K562 (cell line): ENCODE measurements at regions not wholly inside any gene's neighbourhood (a gene's known extent, or its start where the extent isn't known, plus 50 kb on each side); places are given as distances from the start of the nearest gene placed in this dataset.

ENCODE experiments used
- ATAC-seq: fragments of 200-7000 bp; cut with Tn5 transposase; 3 replicates; pipeline ENCODE4 v1.9.1; 2020; ENCODE audit warnings: moderate library complexity
- BruUV-seq: library from RNA; stranded (reverse); fragments of 400-500 nt; replicated peaks from 2 replicates; lab custom pipeline; 2021; lab: Mats Ljungman, UMichigan
- CTCF ChIA-PET: fragments of 300-600 bp; formaldehyde crosslinking; extraction: SDS; loops from one replicate; lab custom pipeline; 2021; ENCODE audit warnings: low intra/inter-chr PET ratio; lab: Yijun Ruan, JAX
- POLR2A ChIA-PET: fragments of 300-600, 350-650 bp; sonication (Branson Sonifier 250); formaldehyde crosslinking; extraction: SDS; loops from one replicate; lab custom pipeline; 2021; ENCODE audit warnings: antibody characterized with exemption, inconsistent platforms; lab: Yijun Ruan, JAX
- DNase-seq, 4 experiments: peaks; one replicate each; pipeline versions ENCODE4 v3.0.0 to v3.0.0-alpha.2; 2011 to 2018; ENCODE audit warnings: low spot score in 3 of 4, mixed read lengths in 3 of 4; ENCODE audit errors: extremely low read depth in 1 of 4
- FAIRE-seq: peaks from 2 replicates; lab custom pipeline; 2011; peaks lifted over from hg19 to GRCh38; lab: Jason Lieb, UNC
- H2AFZ ChIP-seq: 2 replicates; pipeline ENCODE4 v1.6.0; 2011; ENCODE audit warnings: low read depth, low read length, control low read depth, inconsistent platforms
- H3K27ac ChIP-seq: fragments of 200-600 bp; 3 replicates; pipeline ENCODE4 v1.8.0; 2011; ENCODE audit warnings: low read depth, mild to moderate bottlenecking, control low read depth, inconsistent platforms, low read length, moderate library complexity, mixed read lengths; ENCODE audit errors: extremely low read depth
- H3K27me3 ChIP-seq, 2 experiments: fragments of 300-600 bp in 1 of 2; 2 replicates in 1 of 2; 3 replicates in 1 of 2; pipeline versions ENCODE4 v1.6.0 to v1.8.0; 2011; ENCODE audit warnings: inconsistent platforms in 2 of 2, low read length in 2 of 2, mild to moderate bottlenecking in 1 of 2, mixed read lengths in 1 of 2, moderate library complexity in 1 of 2; ENCODE audit not compliant: control insufficient read depth in 2 of 2, insufficient read depth in 2 of 2
- H3K36me3 ChIP-seq: fragments of 300-600 bp; 3 replicates; pipeline ENCODE4 v1.8.0; 2011; ENCODE audit warnings: mild to moderate bottlenecking, low read length, inconsistent platforms; ENCODE audit not compliant: control insufficient read depth, insufficient read depth
- H3K4me1 ChIP-seq, 2 experiments: fragments of 200-600 bp in 1 of 2; replicated peaks in 1 of 2; 2 replicates in 1 of 2; 3 replicates in 1 of 2; pipeline versions ENCODE4 v1.5.1 to v1.8.0; 2011; ENCODE audit warnings: inconsistent platforms in 2 of 2, low read length in 2 of 2, mild to moderate bottlenecking in 1 of 2, mixed read lengths in 1 of 2, moderate library complexity in 1 of 2; ENCODE audit not compliant: control insufficient read depth in 2 of 2, insufficient read depth in 2 of 2
- H3K4me2 ChIP-seq: 2 replicates; pipeline ENCODE4 v1.6.1; 2011; ENCODE audit warnings: low read length, control low read depth, inconsistent platforms, mixed read lengths; ENCODE audit not compliant: insufficient read depth
- H3K4me3 ChIP-seq: fragments of 200-600 bp; sonication (generic), shearing (Covaris generic); 2 replicates; pipeline ENCODE4 v1.5.1; 2016; ENCODE audit warnings: control low read depth, inconsistent platforms
- H3K79me2 ChIP-seq: fragments of 200-600 bp; 3 replicates; pipeline ENCODE4 v1.8.0; 2011; ENCODE audit warnings: low read length, inconsistent platforms; ENCODE audit not compliant: control insufficient read depth, insufficient read depth
- H3K9ac ChIP-seq, 2 experiments: 2 replicates each; pipeline versions ENCODE4 v1.6.0 to v1.6.1; 2011; ENCODE audit warnings: low read depth in 2 of 2, low read length in 2 of 2, control low read depth in 1 of 2, inconsistent platforms in 1 of 2, mild to moderate bottlenecking in 1 of 2, mixed read lengths in 1 of 2; ENCODE audit not compliant: insufficient read depth in 1 of 2
- H3K9me1 ChIP-seq: one replicate; pipeline ENCODE4 v1.6.0; 2011; ENCODE audit warnings: inconsistent platforms, mild to moderate bottlenecking, low read length, moderate library complexity; ENCODE audit not compliant: control insufficient read depth, insufficient read depth
- H3K9me3 ChIP-seq: replicated peaks from 2 replicates; pipeline ENCODE4 v1.5.1; 2011; ENCODE audit warnings: low read depth, low read length, inconsistent platforms; ENCODE audit not compliant: control insufficient read depth, insufficient read depth
- H4K20me1 ChIP-seq: replicated peaks from 2 replicates; pipeline ENCODE4 v1.6.1; 2011; ENCODE audit warnings: low read length, inconsistent platforms, mixed read lengths; ENCODE audit not compliant: control insufficient read depth, insufficient read depth
- CBX8 ChIP-seq: fragments of 200-600 bp; sonication (generic); IDR thresholded peaks from 2 replicates; pipeline ENCODE4 v1.6.1; 2012; ENCODE audit warnings: borderline replicate concordance, mixed run types, low read depth, mild to moderate bottlenecking, moderate library complexity, mixed read lengths, low read length, control low read depth, inconsistent platforms; ENCODE audit not compliant: poor library complexity, severe bottlenecking; ENCODE audit errors: extremely low read depth
- CHD1 ChIP-seq: fragments of 200-600 bp; sonication (generic); IDR thresholded peaks from one replicate; pipeline ENCODE4 v1.6.1; 2012; ENCODE audit warnings: mild to moderate bottlenecking, moderate library complexity, low read length, inconsistent platforms
- CLOCK ChIP-seq: fragments of 250-450 bp; sonication (Bioruptor Pico); IDR thresholded peaks from 2 replicates; pipeline ENCODE4 v1.4.0; 2020; ENCODE audit warnings: mild to moderate bottlenecking, moderate library complexity, borderline replicate concordance
- CREB5 ChIP-seq: fragments of 250-450 bp; sonication (Bioruptor Pico); IDR thresholded peaks from 2 replicates; pipeline ENCODE4 v1.5.0; 2020; ENCODE audit warnings: mild to moderate bottlenecking
- E2F4 ChIP-seq: sonication (generic); formaldehyde crosslinking; IDR thresholded peaks from 2 replicates; pipeline ENCODE4 v1.8.0; 2022; ENCODE audit warnings: mild to moderate bottlenecking, low read depth, missing genetic modification reagents
- TRIM28 ChIP-seq: fragments of 450-650 bp; IDR thresholded peaks from 2 replicates; pipeline ENCODE4 v1.6.1; 2017
- ZNF134 ChIP-seq: fragments of 250-450 bp; sonication (Bioruptor Pico); conservative IDR thresholded peaks from 2 replicates; pipeline ENCODE4 v1.4.0; 2020
- ZNF146 ChIP-seq: IDR thresholded peaks from one replicate; pipeline ENCODE4 v1.6.1; 2018; ENCODE audit warnings: missing compliant biosample characterization; ENCODE audit not compliant: unreplicated experiment
- ZNF212 ChIP-seq: fragments of 450-650 bp; formaldehyde crosslinking; IDR thresholded peaks from 2 replicates; pipeline ENCODE4 v1.4.0; 2020; ENCODE audit warnings: mild to moderate bottlenecking
- WGBS: fragments of 100-300 bp; shearing (Covaris generic); methylation state at CpG from one replicate; pipeline ENCODE4 v1.1.6; 2016; ENCODE audit warnings: low coverage, mixed read lengths; ENCODE audit not compliant: insufficient coverage; ENCODE audit errors: missing lambda C conversion rate; 5-methylcytosine and 5-hydroxymethylcytosine counted together
- in situ Hi-C: fragments of 300-500 bp; cut with MboI; formaldehyde crosslinking; loops from 4 replicates; pipeline ENCODE4 v1.15.0; 2018; ENCODE audit warnings: inconsistent platforms, mixed read lengths
- intact Hi-C: fragments of 100-400 bp; cut with micrococcal nuclease; formaldehyde crosslinking; loops from 2 replicates; pipeline ENCODE4 v1.14.2; 2022
- TF ChIP-seq, protein P1 (sequence below): sonication (generic); formaldehyde crosslinking; IDR thresholded peaks from 2 replicates; pipeline ENCODE4 v1.8.0; 2022; ENCODE audit warnings: missing genetic modification reagents, mild to moderate bottlenecking, borderline replicate concordance
- TF ChIP-seq, protein P2 (sequence below): fragments of 450-650 bp; IDR thresholded peaks from 2 replicates; pipeline ENCODE4 v1.6.1; 2016; ENCODE audit warnings: mild to moderate bottlenecking

DNA sequence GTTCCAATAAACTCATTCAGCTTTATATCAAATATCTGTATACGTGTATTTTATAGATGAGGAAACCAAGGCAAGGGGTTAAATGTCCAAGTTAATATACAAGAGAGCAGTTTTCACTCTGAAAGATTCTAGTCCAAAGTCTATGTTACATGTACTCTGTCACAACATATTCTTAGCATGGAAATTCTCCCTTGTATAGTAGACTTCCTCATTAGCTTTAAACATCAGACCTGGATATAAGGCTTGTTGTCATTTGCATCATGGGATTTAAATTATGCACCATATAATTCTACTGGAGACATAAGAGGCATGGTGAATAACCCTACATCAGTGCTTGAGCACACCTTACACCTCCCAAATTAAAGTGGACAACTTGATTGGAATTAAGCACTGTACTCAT is 681.9 kb upstream of the CCDC179 start:
- BruUV-seq = no TSS peak
- H3K4me1 ChIP-seq = no peaks in the 10 kb centered on the region
- no peak overlapping the region for H3K9ac ChIP-seq
- H3K4me3 ChIP-seq = no peak overlapping the region
- FAIRE-seq (no peak), DNase-seq (no peak), ATAC-seq (no peak)
- H3K36me3 ChIP-seq = no peaks in the 10 kb centered on the region
- no peaks in the 10 kb centered on the region for H3K79me2 ChIP-seq
- no peaks in the 10 kb centered on the region; the same call in 1 of the 2 replicates for H3K9me3 ChIP-seq
- no peak overlapping the region for H3K27ac ChIP-seq
- TF ChIP-seq, protein P1, sequence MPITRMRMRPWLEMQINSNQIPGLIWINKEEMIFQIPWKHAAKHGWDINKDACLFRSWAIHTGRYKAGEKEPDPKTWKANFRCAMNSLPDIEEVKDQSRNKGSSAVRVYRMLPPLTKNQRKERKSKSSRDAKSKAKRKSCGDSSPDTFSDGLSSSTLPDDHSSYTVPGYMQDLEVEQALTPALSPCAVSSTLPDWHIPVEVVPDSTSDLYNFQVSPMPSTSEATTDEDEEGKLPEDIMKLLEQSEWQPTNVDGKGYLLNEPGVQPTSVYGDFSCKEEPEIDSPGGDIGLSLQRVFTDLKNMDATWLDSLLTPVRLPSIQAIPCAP = no peak
- TF ChIP-seq ZNF146 (CRISPR knock-in tag) = no peak
- no peak for TF ChIP-seq TRIM28
- TF ChIP-seq ZNF134 (CRISPR knock-in tag) = no peak
- TF ChIP-seq ZNF212 (CRISPR knock-in tag) = no peak
- TF ChIP-seq CHD1 = no peak
- TF ChIP-seq E2F4 (CRISPR knock-in tag) = no peak
- no peak for TF ChIP-seq CBX8
- no peak for TF ChIP-seq CLOCK (CRISPR knock-in tag)
- TF ChIP-seq, protein P2, sequence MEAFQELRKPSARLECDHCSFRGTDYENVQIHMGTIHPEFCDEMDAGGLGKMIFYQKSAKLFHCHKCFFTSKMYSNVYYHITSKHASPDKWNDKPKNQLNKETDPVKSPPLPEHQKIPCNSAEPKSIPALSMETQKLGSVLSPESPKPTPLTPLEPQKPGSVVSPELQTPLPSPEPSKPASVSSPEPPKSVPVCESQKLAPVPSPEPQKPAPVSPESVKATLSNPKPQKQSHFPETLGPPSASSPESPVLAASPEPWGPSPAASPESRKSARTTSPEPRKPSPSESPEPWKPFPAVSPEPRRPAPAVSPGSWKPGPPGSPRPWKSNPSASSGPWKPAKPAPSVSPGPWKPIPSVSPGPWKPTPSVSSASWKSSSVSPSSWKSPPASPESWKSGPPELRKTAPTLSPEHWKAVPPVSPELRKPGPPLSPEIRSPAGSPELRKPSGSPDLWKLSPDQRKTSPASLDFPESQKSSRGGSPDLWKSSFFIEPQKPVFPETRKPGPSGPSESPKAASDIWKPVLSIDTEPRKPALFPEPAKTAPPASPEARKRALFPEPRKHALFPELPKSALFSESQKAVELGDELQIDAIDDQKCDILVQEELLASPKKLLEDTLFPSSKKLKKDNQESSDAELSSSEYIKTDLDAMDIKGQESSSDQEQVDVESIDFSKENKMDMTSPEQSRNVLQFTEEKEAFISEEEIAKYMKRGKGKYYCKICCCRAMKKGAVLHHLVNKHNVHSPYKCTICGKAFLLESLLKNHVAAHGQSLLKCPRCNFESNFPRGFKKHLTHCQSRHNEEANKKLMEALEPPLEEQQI = no peak
- no peak for TF ChIP-seq CREB5 (CRISPR knock-in tag)
- intact Hi-C loops = no loop called here
- in situ Hi-C loops = no loop called here
- WGBS = 0% methylated on average over 1 of the region's 1 CpG
- CTCF ChIA-PET = no interaction called here
- POLR2A ChIA-PET = no interaction called here
- no peaks in the 10 kb centered on the region for H4K20me1 ChIP-seq
- no peaks in the 10 kb centered on the region for H3K27me3 ChIP-seq
- no peaks in the 10 kb centered on the region for H3K9me1 ChIP-seq
- no peak overlapping the region for H2AFZ ChIP-seq
- no peak overlapping the region for H3K4me2 ChIP-seq
